DND-41 (cell line): ENCODE measurements at regions not wholly inside any gene's neighbourhood (a gene's known extent, or its start where the extent isn't known, plus 50 kb on each side); places are given as distances from the start of the nearest gene placed in this dataset.

Source experiments
- EZH2 ChIP-seq: IDR thresholded peaks from 3 replicates; pipeline ENCODE4 v1.6.1; 2012; ENCODE audit warnings: borderline replicate concordance, low read depth, mild to moderate bottlenecking, moderate library complexity, low read length, inconsistent platforms; ENCODE audit not compliant: severe bottlenecking
- TF ChIP-seq, protein P1 (sequence below): IDR thresholded peaks from 2 replicates; pipeline ENCODE4 v1.5.1; 2012; ENCODE audit warnings: borderline replicate concordance, low read length, moderate library complexity, mild to moderate bottlenecking; ENCODE audit not compliant: poor library complexity, severe bottlenecking; ENCODE audit errors: extremely low read depth

DNA sequence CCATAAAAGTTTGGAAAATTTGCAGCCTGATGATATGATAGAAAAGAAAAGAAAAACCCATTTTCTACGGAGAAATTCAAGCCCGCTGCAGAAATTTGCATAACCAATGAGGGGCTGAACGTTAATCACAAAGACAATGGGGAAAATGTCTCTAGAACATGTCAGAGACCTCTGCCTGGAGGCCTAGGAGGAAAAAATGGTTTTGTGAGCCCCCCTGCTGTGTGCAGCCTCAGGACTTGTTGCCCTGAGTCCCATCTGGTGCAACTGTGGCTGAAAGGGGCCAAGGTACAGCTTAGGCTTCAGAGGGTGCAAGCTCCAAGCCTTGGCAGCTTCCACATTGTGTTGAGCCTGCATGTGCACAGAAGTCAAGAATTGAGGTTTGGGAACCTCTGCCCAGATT, 1267.4 kb upstream of the GOT2 start:
- TF ChIP-seq EZH2 = no peak
- TF ChIP-seq, protein P1, sequence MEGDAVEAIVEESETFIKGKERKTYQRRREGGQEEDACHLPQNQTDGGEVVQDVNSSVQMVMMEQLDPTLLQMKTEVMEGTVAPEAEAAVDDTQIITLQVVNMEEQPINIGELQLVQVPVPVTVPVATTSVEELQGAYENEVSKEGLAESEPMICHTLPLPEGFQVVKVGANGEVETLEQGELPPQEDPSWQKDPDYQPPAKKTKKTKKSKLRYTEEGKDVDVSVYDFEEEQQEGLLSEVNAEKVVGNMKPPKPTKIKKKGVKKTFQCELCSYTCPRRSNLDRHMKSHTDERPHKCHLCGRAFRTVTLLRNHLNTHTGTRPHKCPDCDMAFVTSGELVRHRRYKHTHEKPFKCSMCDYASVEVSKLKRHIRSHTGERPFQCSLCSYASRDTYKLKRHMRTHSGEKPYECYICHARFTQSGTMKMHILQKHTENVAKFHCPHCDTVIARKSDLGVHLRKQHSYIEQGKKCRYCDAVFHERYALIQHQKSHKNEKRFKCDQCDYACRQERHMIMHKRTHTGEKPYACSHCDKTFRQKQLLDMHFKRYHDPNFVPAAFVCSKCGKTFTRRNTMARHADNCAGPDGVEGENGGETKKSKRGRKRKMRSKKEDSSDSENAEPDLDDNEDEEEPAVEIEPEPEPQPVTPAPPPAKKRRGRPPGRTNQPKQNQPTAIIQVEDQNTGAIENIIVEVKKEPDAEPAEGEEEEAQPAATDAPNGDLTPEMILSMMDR = no peak
